SU-DHL-6 (cell line): ENCODE measurements at regions not wholly inside any gene's neighbourhood (a gene's known extent, or its start where the extent isn't known, plus 50 kb on each side); places are given as distances from the start of the nearest gene placed in this dataset.

ENCODE experiments used
- EZH2phosphoT487 ChIP-seq: fragments of 200-600 bp; sonication (generic), shearing (Covaris generic); conservative IDR thresholded peaks from 2 replicates; pipeline ENCODE4 v1.6.1; 2018; ENCODE audit warnings: mild to moderate bottlenecking, antibody characterized with exemption, low read length, moderate library complexity, mixed read lengths
- TF ChIP-seq, protein P1 (sequence below): fragments of 200-600 bp; sonication (generic); IDR thresholded peaks from one replicate; pipeline ENCODE4 v1.5.1; 2017; ENCODE audit warnings: antibody characterized with exemption, mild to moderate bottlenecking, low read length, moderate library complexity; ENCODE audit not compliant: insufficient read depth, poor library complexity, severe bottlenecking

DNA sequence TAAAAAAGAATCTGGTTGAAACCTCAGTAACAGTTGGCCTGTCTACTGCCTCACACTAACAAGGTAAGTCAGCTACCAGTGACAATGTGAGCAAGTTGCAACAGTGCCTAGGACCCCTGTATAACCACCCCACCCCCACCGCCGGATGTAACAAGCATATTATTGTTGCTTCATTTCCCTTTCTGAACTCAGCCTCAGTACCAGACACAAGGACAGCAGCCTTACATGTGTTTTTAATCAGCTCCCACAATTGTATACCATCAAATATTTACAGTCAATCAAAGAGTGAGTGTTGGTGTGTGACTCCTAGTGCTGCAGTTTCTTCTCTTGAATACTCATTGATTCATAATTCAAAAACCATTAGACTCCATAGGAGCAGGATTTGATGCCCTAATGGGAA, 96.4 kb downstream of the PYDC2 start:
- TF ChIP-seq, protein P1, sequence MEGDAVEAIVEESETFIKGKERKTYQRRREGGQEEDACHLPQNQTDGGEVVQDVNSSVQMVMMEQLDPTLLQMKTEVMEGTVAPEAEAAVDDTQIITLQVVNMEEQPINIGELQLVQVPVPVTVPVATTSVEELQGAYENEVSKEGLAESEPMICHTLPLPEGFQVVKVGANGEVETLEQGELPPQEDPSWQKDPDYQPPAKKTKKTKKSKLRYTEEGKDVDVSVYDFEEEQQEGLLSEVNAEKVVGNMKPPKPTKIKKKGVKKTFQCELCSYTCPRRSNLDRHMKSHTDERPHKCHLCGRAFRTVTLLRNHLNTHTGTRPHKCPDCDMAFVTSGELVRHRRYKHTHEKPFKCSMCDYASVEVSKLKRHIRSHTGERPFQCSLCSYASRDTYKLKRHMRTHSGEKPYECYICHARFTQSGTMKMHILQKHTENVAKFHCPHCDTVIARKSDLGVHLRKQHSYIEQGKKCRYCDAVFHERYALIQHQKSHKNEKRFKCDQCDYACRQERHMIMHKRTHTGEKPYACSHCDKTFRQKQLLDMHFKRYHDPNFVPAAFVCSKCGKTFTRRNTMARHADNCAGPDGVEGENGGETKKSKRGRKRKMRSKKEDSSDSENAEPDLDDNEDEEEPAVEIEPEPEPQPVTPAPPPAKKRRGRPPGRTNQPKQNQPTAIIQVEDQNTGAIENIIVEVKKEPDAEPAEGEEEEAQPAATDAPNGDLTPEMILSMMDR, result no peak
- TF ChIP-seq EZH2phosphoT487, result no peak
